Cardiac muscle cell (in vitro differentiated cells and primary cell): ENCODE measurements at regions not wholly inside any gene's neighbourhood (a gene's known extent, or its start where the extent isn't known, plus 50 kb on each side); places are given as distances from the start of the nearest gene placed in this dataset.
A peak's percentile ranks its signal among the peaks of the same experiment; 100 is the strongest.

ENCODE experiments used
- DNase-seq, 2 donors: peaks; one replicate each; pipeline versions ENCODE4 v3.0.0 to v3.0.0-alpha.2; 2010 to 2017; ENCODE audit warnings: low read depth in 1 of 2, low spot score in 1 of 2
- H3K27ac ChIP-seq: fragments of 200-600 bp; sonication (generic); 2 replicates; pipeline ENCODE4 v1.5.1; 2016
- H3K27me3 ChIP-seq: fragments of 200-600 bp; sonication (generic); 2 replicates; pipeline ENCODE4 v1.6.0; 2016; ENCODE audit warnings: control low read depth
- H3K36me3 ChIP-seq: fragments of 200-600 bp; sonication (generic); 2 replicates; pipeline ENCODE4 v1.5.1; 2016; ENCODE audit warnings: control low read depth
- H3K4me1 ChIP-seq: fragments of 200-600 bp; sonication (generic); 2 replicates; pipeline ENCODE4 v1.8.1; 2017; ENCODE audit warnings: low read depth, mild to moderate bottlenecking, mixed run types
- H3K4me3 ChIP-seq: fragments of 200-600 bp; sonication (generic); 2 replicates; pipeline ENCODE4 v1.5.1; 2016; ENCODE audit warnings: mild to moderate bottlenecking
- H3K9me3 ChIP-seq: fragments of 200-600 bp; sonication (generic); 2 replicates; pipeline ENCODE4 v1.5.1; 2017; ENCODE audit warnings: low read depth, mild to moderate bottlenecking, control low read depth
- TF ChIP-seq, protein P1 (sequence below): IDR thresholded peaks from 2 replicates; pipeline ENCODE4 v1.5.1; 2012; ENCODE audit warnings: low read depth, mild to moderate bottlenecking, low read length

DNA sequence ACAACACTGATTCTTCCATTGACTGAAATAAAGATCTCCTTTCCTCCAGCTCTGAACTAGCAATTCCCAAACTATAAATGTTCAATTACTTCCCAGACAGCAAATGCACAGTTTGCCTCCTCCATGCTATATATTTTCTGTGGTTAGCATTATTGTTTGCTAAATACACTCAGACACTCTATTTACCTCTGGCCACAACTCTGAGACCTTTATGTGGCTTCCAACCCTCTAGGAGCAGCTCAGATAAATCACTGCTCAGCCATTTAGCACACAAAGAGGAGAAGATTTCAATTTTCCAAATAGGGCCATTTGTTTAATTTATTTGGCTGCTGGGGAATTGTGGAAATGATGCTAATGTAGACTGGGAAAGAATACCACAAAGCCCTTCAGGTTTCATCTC, 202.0 kb downstream of the SPTSSA start:
- no peak overlapping the region for H3K4me3 ChIP-seq
- DNase-seq: no peak
- no peak overlapping the region for H3K27ac ChIP-seq
- H3K9me3 ChIP-seq: no peaks in the 10 kb centered on the region
- no peaks in the 10 kb centered on the region for H3K27me3 ChIP-seq
- no peaks in the 10 kb centered on the region for H3K4me1 ChIP-seq
- TF ChIP-seq, protein P1, sequence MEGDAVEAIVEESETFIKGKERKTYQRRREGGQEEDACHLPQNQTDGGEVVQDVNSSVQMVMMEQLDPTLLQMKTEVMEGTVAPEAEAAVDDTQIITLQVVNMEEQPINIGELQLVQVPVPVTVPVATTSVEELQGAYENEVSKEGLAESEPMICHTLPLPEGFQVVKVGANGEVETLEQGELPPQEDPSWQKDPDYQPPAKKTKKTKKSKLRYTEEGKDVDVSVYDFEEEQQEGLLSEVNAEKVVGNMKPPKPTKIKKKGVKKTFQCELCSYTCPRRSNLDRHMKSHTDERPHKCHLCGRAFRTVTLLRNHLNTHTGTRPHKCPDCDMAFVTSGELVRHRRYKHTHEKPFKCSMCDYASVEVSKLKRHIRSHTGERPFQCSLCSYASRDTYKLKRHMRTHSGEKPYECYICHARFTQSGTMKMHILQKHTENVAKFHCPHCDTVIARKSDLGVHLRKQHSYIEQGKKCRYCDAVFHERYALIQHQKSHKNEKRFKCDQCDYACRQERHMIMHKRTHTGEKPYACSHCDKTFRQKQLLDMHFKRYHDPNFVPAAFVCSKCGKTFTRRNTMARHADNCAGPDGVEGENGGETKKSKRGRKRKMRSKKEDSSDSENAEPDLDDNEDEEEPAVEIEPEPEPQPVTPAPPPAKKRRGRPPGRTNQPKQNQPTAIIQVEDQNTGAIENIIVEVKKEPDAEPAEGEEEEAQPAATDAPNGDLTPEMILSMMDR: no peak
- no peaks in the 10 kb centered on the region for H3K36me3 ChIP-seq

DNA sequence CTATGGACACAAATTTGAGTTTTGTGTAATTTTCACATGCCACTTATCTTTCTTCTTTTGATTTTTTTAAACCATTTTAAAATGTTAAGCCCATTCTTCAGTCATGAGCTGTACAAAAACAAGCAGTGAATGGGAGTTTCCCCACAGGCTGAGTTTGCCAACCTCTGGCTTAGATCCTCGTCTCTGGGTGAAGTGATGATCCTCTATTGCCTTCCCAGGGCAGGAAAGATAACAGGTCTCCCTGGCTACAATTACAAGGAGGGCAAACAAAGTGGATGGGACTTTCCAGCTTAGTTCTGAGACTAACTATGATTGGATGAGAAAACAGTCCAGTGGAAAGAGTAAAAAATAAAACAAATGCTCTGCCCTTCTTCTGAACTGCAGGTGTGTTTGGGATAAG, 203.7 kb downstream of the SPTSSA start:
- DNase-seq: peak in 1 of 2 donors; percentile 19
- no peaks in the 10 kb centered on the region for H3K36me3 ChIP-seq
- no peak overlapping the region for H3K4me3 ChIP-seq
- no peak overlapping the region for H3K27ac ChIP-seq
- TF ChIP-seq, protein P1: no peak
- no peaks in the 10 kb centered on the region for H3K27me3 ChIP-seq
- no peaks in the 10 kb centered on the region for H3K9me3 ChIP-seq
- no peaks in the 10 kb centered on the region for H3K4me1 ChIP-seq

DNA sequence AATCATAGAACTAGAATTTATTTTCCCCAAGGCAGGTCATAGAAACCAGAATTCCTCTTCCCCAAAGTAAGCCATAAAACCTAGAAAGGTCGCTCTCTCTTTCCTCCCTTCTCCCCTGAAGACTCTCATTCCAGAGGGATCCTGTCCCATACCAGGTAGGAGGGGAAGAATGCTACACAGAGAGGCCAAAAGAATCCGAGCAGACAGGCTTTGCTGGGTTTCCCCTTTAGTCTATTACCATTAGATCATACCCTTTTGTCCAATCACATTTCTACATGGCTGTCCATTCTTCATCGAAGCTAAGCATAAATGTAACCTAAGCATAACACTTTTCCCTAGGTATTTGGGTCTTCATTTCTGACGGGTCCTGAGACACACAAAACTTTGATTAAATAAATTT, 204.5 kb downstream of the SPTSSA start:
- Histone ChIP-seq H3K9me3 (no peaks in the 10 kb centered on the region), H3K4me1 (no peaks in the 10 kb centered on the region), H3K36me3 (no peaks in the 10 kb centered on the region), H3K27ac (no peak overlapping the region), H3K4me3 (no peak overlapping the region), H3K27me3 (no peaks in the 10 kb centered on the region)
- TF ChIP-seq, protein P1: no peak
- DNase-seq: no peak

DNA sequence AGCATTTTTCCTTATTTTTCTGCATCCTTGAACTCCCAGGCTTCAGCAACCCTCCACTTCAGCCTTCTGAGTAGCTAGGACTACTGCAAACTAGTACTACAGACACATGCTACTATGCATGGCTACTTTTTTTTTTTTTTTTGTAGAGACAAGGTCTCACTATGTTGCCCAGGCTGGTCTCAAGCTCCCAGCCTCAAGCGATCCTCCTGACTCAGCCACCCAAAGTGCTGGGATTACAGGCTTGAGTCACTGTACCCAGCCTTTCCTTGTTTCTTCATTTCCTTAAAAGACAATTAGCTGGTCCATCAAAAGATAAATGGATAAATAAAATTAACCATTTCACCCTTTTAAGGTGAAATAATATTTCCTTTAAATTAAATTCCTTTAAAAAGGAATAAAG, 205.8 kb downstream of the SPTSSA start:
- no peaks in the 10 kb centered on the region for H3K9me3 ChIP-seq
- TF ChIP-seq, protein P1: no peak
- no peak for DNase-seq

DNA sequence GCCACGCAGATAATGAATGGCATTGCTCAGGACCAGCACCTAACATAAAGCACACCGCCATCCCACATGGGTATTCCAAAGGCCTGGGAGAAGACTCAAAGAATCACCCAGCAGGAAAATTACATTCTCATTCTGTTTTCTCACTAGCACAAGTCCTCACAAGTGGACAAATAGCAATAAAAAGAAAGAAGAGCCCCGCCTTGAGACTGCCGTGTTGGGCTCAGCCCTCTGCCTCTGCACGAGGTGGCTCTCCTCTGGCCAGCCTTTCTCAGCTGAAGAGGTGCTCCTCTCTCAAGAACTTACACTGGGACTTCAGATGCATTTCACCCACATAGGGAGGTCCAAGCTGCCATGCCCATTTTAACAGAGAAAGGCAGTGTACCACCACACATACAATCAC, 207.5 kb downstream of the SPTSSA start:
- no peaks in the 10 kb centered on the region for H3K9me3 ChIP-seq
- H3K4me3 ChIP-seq: no peak overlapping the region
- H3K27ac ChIP-seq: no peak overlapping the region
- no peaks in the 10 kb centered on the region for H3K36me3 ChIP-seq
- no peaks in the 10 kb centered on the region for H3K27me3 ChIP-seq
- H3K4me1 ChIP-seq: no peaks in the 10 kb centered on the region
- TF ChIP-seq, protein P1: no peak
- DNase-seq: peak in 1 of 2 donors; percentile 9

More for the DNA sequence above, 205.8 kb downstream of the SPTSSA start:
- Histone ChIP-seq H3K4me3 (no peak overlapping the region), H3K36me3 (no peaks in the 10 kb centered on the region), H3K27me3 (no peaks in the 10 kb centered on the region), H3K27ac (no peak overlapping the region), H3K4me1 (no peaks in the 10 kb centered on the region)

DNA sequence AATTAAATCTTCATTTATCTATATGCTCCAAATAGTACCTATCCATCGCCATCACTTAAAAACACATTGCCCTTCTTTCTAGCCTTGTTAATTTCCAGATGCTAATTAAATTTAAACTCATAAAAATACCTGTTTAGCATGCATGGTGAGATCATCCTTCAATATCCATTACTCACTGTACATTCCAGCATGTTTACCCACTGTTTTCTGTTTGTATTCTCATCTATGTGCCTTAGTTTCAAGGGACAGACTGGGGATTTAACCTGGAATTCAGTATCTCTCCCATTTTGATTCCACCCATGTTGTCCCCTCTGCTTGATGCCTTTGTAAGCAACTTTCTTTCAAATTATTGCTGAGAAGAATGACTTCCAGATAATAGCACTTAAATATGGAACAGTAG, 208.0 kb downstream of the SPTSSA start:
- Histone ChIP-seq H3K36me3 (no peaks in the 10 kb centered on the region), H3K27me3 (no peaks in the 10 kb centered on the region), H3K4me1 (no peaks in the 10 kb centered on the region), H3K4me3 (no peak overlapping the region), H3K27ac (no peak overlapping the region), H3K9me3 (no peaks in the 10 kb centered on the region)
- TF ChIP-seq, protein P1: no peak
- no peak for DNase-seq
